GM23248 (cell line): ENCODE measurements at regions not wholly inside any gene's neighbourhood (a gene's known extent, or its start where the extent isn't known, plus 50 kb on each side); places are given as distances from the start of the nearest gene placed in this dataset.

ENCODE experiments used
- DNase-seq: peaks from one replicate; pipeline ENCODE4 v3.0.0-alpha.2; 2015
- H2AFZ ChIP-seq: fragments of 200-600 bp; sonication (generic); 2 replicates; pipeline ENCODE4 v1.6.1; 2016; ENCODE audit warnings: antibody characterized with exemption
- H3F3A ChIP-seq: fragments of 200-600 bp; sonication (generic); 2 replicates; pipeline ENCODE4 v1.6.1; 2016; ENCODE audit warnings: mild to moderate bottlenecking, antibody characterized with exemption, mixed run types; ENCODE audit not compliant: insufficient read depth
- H3K27ac ChIP-seq: fragments of 200-600 bp; sonication (generic); 2 replicates; pipeline ENCODE4 v1.5.1; 2016; ENCODE audit warnings: mild to moderate bottlenecking
- H3K27me3 ChIP-seq: fragments of 200-600 bp; sonication (generic); replicated peaks from 2 replicates; pipeline ENCODE4 v1.6.1; 2016; ENCODE audit warnings: mild to moderate bottlenecking; ENCODE audit not compliant: insufficient read depth
- H3K36me3 ChIP-seq: fragments of 200-600 bp; sonication (generic); 2 replicates; pipeline ENCODE4 v1.6.1; 2016; ENCODE audit warnings: low read depth, mild to moderate bottlenecking
- H3K4me1 ChIP-seq: fragments of 200-600 bp; sonication (generic); 2 replicates; pipeline ENCODE4 v1.6.1; 2016; ENCODE audit warnings: mild to moderate bottlenecking; ENCODE audit not compliant: insufficient read depth
- H3K4me2 ChIP-seq: fragments of 200-600 bp; sonication (generic); one replicate; pipeline ENCODE4 v1.6.1; 2016; ENCODE audit warnings: mild to moderate bottlenecking; ENCODE audit not compliant: unreplicated experiment
- H3K4me3 ChIP-seq: fragments of 200-600 bp; sonication (generic); 2 replicates; pipeline ENCODE4 v1.5.1; 2016; ENCODE audit warnings: mild to moderate bottlenecking
- H3K79me2 ChIP-seq: fragments of 200-600 bp; sonication (generic); 2 replicates; pipeline ENCODE4 v1.6.1; 2016; ENCODE audit warnings: mild to moderate bottlenecking; ENCODE audit not compliant: insufficient read depth
- H3K9ac ChIP-seq: fragments of 200-600 bp; sonication (generic); 2 replicates; pipeline ENCODE4 v1.6.1; 2016; ENCODE audit warnings: mild to moderate bottlenecking
- H3K9me2 ChIP-seq: fragments of 200-600 bp; sonication (generic); 2 replicates; pipeline ENCODE4 v1.6.1; 2016; ENCODE audit warnings: mixed run types, mild to moderate bottlenecking, moderate library complexity; ENCODE audit not compliant: insufficient read depth
- H3K9me3 ChIP-seq: fragments of 200-600 bp; sonication (generic); one replicate; pipeline ENCODE4 v1.6.1; 2017; ENCODE audit warnings: low read depth
- H4K20me1 ChIP-seq: fragments of 200-600 bp; sonication (generic); 2 replicates; pipeline ENCODE4 v1.6.0; 2016; ENCODE audit not compliant: insufficient read depth
- EZH2 ChIP-seq: fragments of 200-600 bp; sonication (generic); IDR thresholded peaks from 2 replicates; pipeline ENCODE4 v1.6.1; 2018; ENCODE audit warnings: antibody characterized with exemption, mild to moderate bottlenecking; ENCODE audit not compliant: insufficient read depth, poor library complexity, severe bottlenecking
- EZH2phosphoT487 ChIP-seq: fragments of 200-600 bp; sonication (generic); IDR thresholded peaks from 2 replicates; pipeline ENCODE4 v1.6.1; 2018; ENCODE audit warnings: antibody characterized with exemption, moderate library complexity, mild to moderate bottlenecking, low read depth; ENCODE audit not compliant: insufficient read depth
- WGBS, 2 experiments: methylation state at CpG; one replicate each; pipeline ENCODE4 v1.1.6; 2015 to 2017; ENCODE audit warnings: low lambda C conversion rate in 2 of 2, low coverage in 1 of 2; ENCODE audit errors: missing lambda C conversion rate in 2 of 2; 5-methylcytosine and 5-hydroxymethylcytosine counted together
- in situ Hi-C: fragments of 300-500 bp; cut with MboI; formaldehyde crosslinking; loops from 2 replicates; pipeline ENCODE4 v1.15.0; 2020

GRCh38 chr11:130732476-130732875 is 183.8 kb downstream of the SNX19 start:
- peaks cover 9% of the 10 kb centered on the region; the same call in 1 of the 2 replicates for H3F3A ChIP-seq
- H3K4me1 ChIP-seq = peaks cover 9% of the 10 kb centered on the region
- H3K9me2 ChIP-seq = no peaks in the 10 kb centered on the region
- H3K4me2 ChIP-seq = no peak overlapping the region
- no peak for TF ChIP-seq EZH2
- no peak for TF ChIP-seq EZH2phosphoT487
- no peak overlapping the region for H2AFZ ChIP-seq
- no peaks in the 10 kb centered on the region for H3K79me2 ChIP-seq
- DNase-seq = no peak
- no peaks in the 10 kb centered on the region for H3K36me3 ChIP-seq
- H3K27ac ChIP-seq = no peak overlapping the region
- no peak overlapping the region for H3K4me3 ChIP-seq
- no peaks in the 10 kb centered on the region for H3K27me3 ChIP-seq
- H3K9me3 ChIP-seq = no peaks in the 10 kb centered on the region
- in situ Hi-C loops = no loop called here
- H4K20me1 ChIP-seq = no peaks in the 10 kb centered on the region
- no peak overlapping the region for H3K9ac ChIP-seq
- 78 to 93% methylated on average over 3 of the region's 3 CpGs for WGBS, 2 experiments

- in situ Hi-C loops = no loop called here
- Histone ChIP-seq H2AFZ (no peak overlapping the region), H3K27ac (peak overlapping the region; percentile 71), H3K79me2 (no peaks in the 10 kb centered on the region), H3K36me3 (no peaks in the 10 kb centered on the region), H3F3A (peaks cover 27% of the 10 kb centered on the region; the same call in 1 of the 2 replicates), H3K4me2 (peak overlapping the region; percentile 64), H3K4me3 (peak overlapping the region; percentile 7; the same call in 1 of the 2 replicates), H3K9me2 (no peaks in the 10 kb centered on the region), H4K20me1 (no peaks in the 10 kb centered on the region), H3K9me3 (peaks cover 11% of the 10 kb centered on the region), H3K4me1 (peaks cover 24% of the 10 kb centered on the region), H3K9ac (no peak overlapping the region), H3K27me3 (no peaks in the 10 kb centered on the region)
- DNase-seq = no peak
- no peak for TF ChIP-seq EZH2
- no peak for TF ChIP-seq EZH2phosphoT487
- 81 to 90% methylated on average over 5 of the region's 5 CpGs for WGBS, 2 experiments
These were observed 179.0 kb downstream of the SNX19 start for GRCh38 chr11:130737041-130737830.

GRCh38 chr11:130737866-130738431 is 178.3 kb downstream of the SNX19 start:
- DNase-seq = peak; percentile 73
- 2 to 4% methylated on average over 12 of the region's 12 CpGs for WGBS, 2 experiments

GRCh38 chr11:130738611-130739010 is 177.7 kb downstream of the SNX19 start:
- TF ChIP-seq EZH2phosphoT487 (no peak), EZH2 (no peak)
- no peak overlapping the region for H2AFZ ChIP-seq
- peaks cover 11% of the 10 kb centered on the region for H3K9me3 ChIP-seq
- no peaks in the 10 kb centered on the region for H3K36me3 ChIP-seq
- WGBS, 2 experiments = 33 to 43% methylated on average over 3 of the region's 3 CpGs
- peak overlapping the region; percentile 7 for H3K4me3 ChIP-seq
- peak; percentile 59 for DNase-seq
- no peaks in the 10 kb centered on the region for H3K9me2 ChIP-seq
- in situ Hi-C loops = no loop called here
- no peaks in the 10 kb centered on the region for H3K79me2 ChIP-seq
- peak overlapping the region; percentile 53 for H3K9ac ChIP-seq
- H3K27ac ChIP-seq = peak overlapping the region; percentile 71
- H4K20me1 ChIP-seq = no peaks in the 10 kb centered on the region
- peaks cover 24% of the 10 kb centered on the region for H3K4me1 ChIP-seq
- peaks cover 27% of the 10 kb centered on the region; the same call in 1 of the 2 replicates for H3F3A ChIP-seq
- H3K27me3 ChIP-seq = no peaks in the 10 kb centered on the region
- H3K4me2 ChIP-seq = peak overlapping the region; percentile 64

More at GRCh38 chr11:130737866-130738431, 178.3 kb downstream of the SNX19 start:
- H3K79me2 ChIP-seq = no peaks in the 10 kb centered on the region
- H3K4me1 ChIP-seq = peaks cover 24% of the 10 kb centered on the region
- no peaks in the 10 kb centered on the region for H3K9me2 ChIP-seq
- no peaks in the 10 kb centered on the region for H4K20me1 ChIP-seq
- H3K4me2 ChIP-seq = peak overlapping the region; percentile 64
- TF ChIP-seq EZH2 (no peak), EZH2phosphoT487 (no peak)
- peaks cover 11% of the 10 kb centered on the region for H3K9me3 ChIP-seq
- no peaks in the 10 kb centered on the region for H3K36me3 ChIP-seq
- peak overlapping the region; percentile 53 for H3K9ac ChIP-seq
- no peaks in the 10 kb centered on the region for H3K27me3 ChIP-seq
- H3K27ac ChIP-seq = peak overlapping the region; percentile 71
- in situ Hi-C loops = no loop called here
- H3K4me3 ChIP-seq = peak overlapping the region; percentile 7
- no peak overlapping the region for H2AFZ ChIP-seq
- peaks cover 27% of the 10 kb centered on the region; the same call in 1 of the 2 replicates for H3F3A ChIP-seq
